Heart left ventricle (tissue), 16 donors: ENCODE measurements at regions not wholly inside any gene's neighbourhood (a gene's known extent, or its start where the extent isn't known, plus 50 kb on each side); places are given as distances from the start of the nearest gene placed in this dataset.

Experiments used
- ATAC-seq, 4 donors: fragments of 200-7000 bp; cut with Tn5 transposase; one replicate each; pipeline ENCODE4 v1.9.1; 2020 to 2022; ENCODE audit warnings: moderate library complexity in 4 of 4, mild to moderate bottlenecking in 3 of 4, moderate number of reproducible peaks in 1 of 4
- DNase-seq, 5 donors: peaks; one replicate each; pipeline ENCODE4 v3.0.0-alpha.2; 2020
- H3K27ac ChIP-seq, 12 donors: fragments of 200-600 bp; sonication (generic) in 4 of 12; one replicate each; pipeline versions ENCODE4 v1.5.0 to v1.8.0; 2016 to 2022; ENCODE audit warnings: mild to moderate bottlenecking in 2 of 12
- H3K27me3 ChIP-seq, 9 donors: fragments of 200-600 bp; sonication (generic) in 2 of 9; one replicate each; pipeline versions ENCODE4 v1.5.1 to v1.8.0; 2016 to 2022; ENCODE audit warnings: mild to moderate bottlenecking in 3 of 9
- H3K36me3 ChIP-seq, 9 donors: fragments of 200-600 bp; sonication (generic) in 2 of 9; one replicate each; pipeline versions ENCODE4 v1.5.0 to v1.8.0; 2018 to 2022; ENCODE audit warnings: mild to moderate bottlenecking in 2 of 9
- H3K4me1 ChIP-seq, 12 donors: fragments of 200-600 bp; sonication (generic) in 4 of 12; one replicate each; pipeline versions ENCODE4 v1.5.0 to v1.8.0; 2016 to 2022; ENCODE audit warnings: mild to moderate bottlenecking in 3 of 12
- H3K4me3 ChIP-seq, 12 donors: fragments of 200-600 bp; sonication (generic) in 4 of 12; one replicate each; pipeline versions ENCODE4 v1.5.0 to v1.8.0; 2017 to 2022; ENCODE audit warnings: mild to moderate bottlenecking in 9 of 12, moderate library complexity in 4 of 12
- H3K9me3 ChIP-seq, 12 donors: fragments of 200-600 bp; sonication (generic) in 4 of 12; one replicate each; pipeline versions ENCODE4 v1.5.0 to v1.8.0; 2016 to 2022; ENCODE audit warnings: mild to moderate bottlenecking in 1 of 12
- CTCF ChIP-seq, 12 donors: fragments of 200-600 bp; sonication (generic) in 4 of 12; IDR thresholded peaks; one replicate each; pipeline versions ENCODE4 v1.5.0 to v1.8.0; 2018 to 2022; ENCODE audit warnings: antibody characterized with exemption in 12 of 12, mild to moderate bottlenecking in 5 of 12
- POLR2A ChIP-seq, 2 donors: fragments of 450-650 bp; IDR thresholded peaks; one replicate each; pipeline ENCODE4 v1.6.1; 2017; ENCODE audit warnings: antibody characterized with exemption in 2 of 2, mild to moderate bottlenecking in 2 of 2, moderate library complexity in 2 of 2
- WGBS, 4 donors: extraction: QIAGEN DNeasy Blood & Tissue Kit in 2 of 4; methylation state at CpG; one replicate each; pipeline versions ENCODE4 v1.1.5 to v1.1.7; 2013 to 2018; 5-methylcytosine and 5-hydroxymethylcytosine counted together
- intact Hi-C, 10 donors: fragments of 100-400 bp; cut with DNase I; formaldehyde crosslinking; loops; one replicate each; pipeline versions ENCODE4 v1.11.1 to v1.14.2; 2022
- donor health status: ischemic (EF 13 %, LVEDD 7.1; RV severe dilation, severe dysfunction).
- donor health status: healthy with polysubstance abuse.
- donor health status: DM: no; HTN: yes; CAD: no.
- donor health status: DM: no; HTN: no; CAD: no.
- donor health status: ischemic (EF 25% LVEDD 6.9; RV normal size, moderate dysfunction).
- donor health status: ischemic (EF 25% LVEDD 5.7; RV mildly dilated, moderate dysfunction).
- donor health status: healthy.
- donor health status: DM: yes; HTN: yes; CAD: no.
- donor health status: ischemic (EF 35%, LVEDD 5.7; RV mildly dilated, moderate dysfunction).
- donor health status: nonischemic (EF 11% LVEDD 7.7; RV severe dilation, severe dysfunction).
- donor health status: DM: yes; HTN: yes; CAD: no.
- donor health status: PGD.
- donor health status: ischemic (EF 29% LVEDD 5.4; RV normal size, mild dysfunction).
- donor health status: nonischemic (EF 23%, LVEDD 6.1; RV moderate dilation, normal function).

DNA sequence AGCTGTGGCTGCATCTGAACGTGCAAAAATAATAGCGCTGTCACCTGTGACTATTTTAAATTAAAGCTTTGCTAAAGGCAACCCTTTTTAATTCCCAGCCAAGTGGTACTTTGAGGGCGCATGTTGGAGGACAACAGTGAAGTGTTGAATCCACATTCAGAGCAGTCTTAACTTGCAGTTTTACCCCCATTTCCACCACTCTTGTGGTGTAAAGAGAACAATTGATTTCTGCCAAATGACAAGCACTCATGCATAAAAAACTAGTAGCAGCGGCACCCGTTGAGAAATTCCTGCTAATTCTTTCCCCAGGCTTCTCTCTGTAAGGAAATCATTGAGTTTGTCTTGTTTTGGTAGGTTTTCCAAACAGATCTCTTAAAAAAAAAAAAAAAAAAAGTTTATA lies 1033.3 kb downstream of the EFNB2 start:
- no peaks in the 10 kb centered on the region for H3K36me3 ChIP-seq
- H3K9me3 ChIP-seq: no peaks in the 10 kb centered on the region
- DNase-seq (no peak), ATAC-seq (no peak)
- TF ChIP-seq CTCF (IDR thresholded peaks at IDR 0.05) (no peak), POLR2A (IDR thresholded peaks at IDR 0.05) (no peak)
- H3K27ac ChIP-seq: no peak overlapping the region
- no peaks in the 10 kb centered on the region for H3K27me3 ChIP-seq
- intact Hi-C loops: loop anchor here in 1 of 10 donors (2.0 kb wide), 1 partner anchor 15 kb away; no protein-coding TSS in a partner anchor
- 61 to 78% (median 70%) methylated on average over 5 of the region's 5 CpGs for WGBS, 4 donors
- H3K4me3 ChIP-seq: no peak overlapping the region
- no peaks in the 10 kb centered on the region for H3K4me1 ChIP-seq

DNA sequence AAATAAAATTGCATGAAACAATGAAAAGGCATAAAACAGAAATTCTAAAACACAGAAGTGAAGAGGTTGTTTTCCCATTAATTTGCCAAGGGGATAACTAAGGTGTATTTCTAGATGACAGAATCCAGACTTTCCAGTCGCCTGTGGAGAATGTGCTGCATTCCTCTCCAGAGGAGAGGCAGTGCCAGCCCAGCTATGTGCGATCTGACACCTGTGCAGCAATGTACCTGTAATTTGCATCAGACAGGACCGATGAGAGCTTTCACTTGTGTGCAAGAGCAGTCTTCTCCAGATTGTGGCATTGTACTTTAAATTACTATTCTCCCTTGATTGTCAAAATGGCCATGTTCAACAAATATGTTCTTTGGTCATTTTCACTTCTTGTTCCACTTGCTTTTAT lies 1037.9 kb downstream of the EFNB2 start:
- Histone ChIP-seq H3K27ac (no peak overlapping the region), H3K9me3 (no peaks in the 10 kb centered on the region), H3K4me1 (no peaks in the 10 kb centered on the region), H3K36me3 (no peaks in the 10 kb centered on the region), H3K4me3 (no peak overlapping the region), H3K27me3 (no peaks in the 10 kb centered on the region)
- 59 to 69% (median 65%) methylated on average over 3 of the region's 3 CpGs for WGBS, 4 donors
- ATAC-seq (no peak), DNase-seq (no peak)
- TF ChIP-seq POLR2A (IDR thresholded peaks at IDR 0.05) (no peak), CTCF (IDR thresholded peaks at IDR 0.05) (no peak)
- intact Hi-C loops: no loop called here

GRCh38 chr13:105492216-105492615 lies 1043.2 kb downstream of the EFNB2 start:
- H3K4me3 ChIP-seq: no peak overlapping the region
- no peaks in the 10 kb centered on the region for H3K27me3 ChIP-seq
- ATAC-seq (no peak), DNase-seq (no peak)
- no peaks in the 10 kb centered on the region for H3K4me1 ChIP-seq
- intact Hi-C loops: no loop called here
- no peak overlapping the region for H3K27ac ChIP-seq
- TF ChIP-seq POLR2A (IDR thresholded peaks at IDR 0.05) (no peak), CTCF (IDR thresholded peaks at IDR 0.05) (no peak)
- no peaks in the 10 kb centered on the region for H3K9me3 ChIP-seq
- no peaks in the 10 kb centered on the region for H3K36me3 ChIP-seq

DNA sequence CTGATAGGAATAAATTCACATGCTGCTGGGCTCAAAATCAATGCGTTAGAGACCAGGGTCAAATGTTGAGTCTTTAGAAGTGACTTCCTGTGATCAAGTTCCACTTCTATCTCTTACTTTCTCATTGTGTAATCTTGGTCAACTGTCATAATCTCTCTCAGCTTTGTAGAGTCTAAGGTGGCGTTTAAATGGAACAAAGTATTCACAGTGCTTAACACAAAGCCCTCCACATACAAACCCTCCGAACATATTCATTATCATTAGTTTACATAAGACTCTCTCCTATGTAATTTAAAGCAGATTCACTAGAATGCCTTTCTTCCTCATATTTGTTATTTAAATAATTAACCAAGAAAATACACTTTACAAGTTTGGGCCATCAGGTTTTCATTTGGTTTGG lies 1044.1 kb downstream of the EFNB2 start:
- WGBS, 4 donors: 73 to 93% (median 83%) methylated on average over 3 of the region's 3 CpGs
- H3K36me3 ChIP-seq: no peaks in the 10 kb centered on the region
- H3K4me1 ChIP-seq: no peaks in the 10 kb centered on the region
- no peak for DNase-seq
- no peak overlapping the region for H3K4me3 ChIP-seq
- H3K27ac ChIP-seq: no peak overlapping the region
- intact Hi-C loops: no loop called here
- no peaks in the 10 kb centered on the region for H3K27me3 ChIP-seq
- no peak for TF ChIP-seq CTCF (IDR thresholded peaks at IDR 0.05)
- no peak for TF ChIP-seq POLR2A (IDR thresholded peaks at IDR 0.05)
- no peaks in the 10 kb centered on the region for H3K9me3 ChIP-seq
- ATAC-seq: no peak
